H1 (cell line): ENCODE measurements at regions not wholly inside any gene's neighbourhood (a gene's known extent, or its start where the extent isn't known, plus 50 kb on each side); places are given as distances from the start of the nearest gene placed in this dataset.

ENCODE experiments used
- CTCF ChIA-PET: fragments of 300-600 bp; sonication (Branson Sonifier 250); formaldehyde crosslinking; loops from one replicate; lab custom pipeline; 2021; ENCODE audit not compliant: partially characterized antibody; lab: Charles Lee
- POLR2A ChIA-PET: fragments of 300-600 bp; sonication (Branson Sonifier 250); formaldehyde crosslinking; loops from one replicate; lab custom pipeline; 2021; ENCODE audit warnings: inconsistent platforms; ENCODE audit not compliant: partially characterized antibody; lab: Charles Lee
- DNase-seq, 2 experiments: peaks; one replicate each; pipeline versions ENCODE4 v3.0.0 to v3.0.0-alpha.2; 2010 to 2022; ENCODE audit warnings: low spot score in 2 of 2, low read depth in 1 of 2, mixed read lengths in 1 of 2
- FAIRE-seq: peaks from 2 replicates; lab custom pipeline; 2011; peaks lifted over from hg19 to GRCh38; lab: Jason Lieb, UNC
- H2AFZ ChIP-seq: 2 replicates; pipeline ENCODE4 v1.8.1; 2012; ENCODE audit warnings: low read length, inconsistent platforms
- H2AK5ac ChIP-seq: 2 replicates; pipeline ENCODE4 v1.6.1; 2013; ENCODE audit warnings: low read depth, low read length
- H2BK120ac ChIP-seq: replicated peaks from 2 replicates; pipeline ENCODE3; 2013; ENCODE audit warnings: low read depth, low read length, inconsistent platforms
- H2BK12ac ChIP-seq: 2 replicates; pipeline ENCODE4 v1.6.1; 2013; ENCODE audit warnings: low read depth, low read length
- H2BK15ac ChIP-seq: 2 replicates; pipeline ENCODE4 v1.6.1; 2013; ENCODE audit warnings: low read length
- H2BK20ac ChIP-seq: 2 replicates; pipeline ENCODE4 v1.6.1; 2013; ENCODE audit warnings: low read length
- H2BK5ac ChIP-seq: 2 replicates; pipeline ENCODE4 v1.6.1; 2013; ENCODE audit warnings: low read depth, low read length
- H3K14ac ChIP-seq: 2 replicates; pipeline ENCODE4 v1.6.1; 2013; ENCODE audit warnings: inconsistent platforms; ENCODE audit not compliant: insufficient read length
- H3K18ac ChIP-seq: 2 replicates; pipeline ENCODE4 v1.6.1; 2013; ENCODE audit warnings: low read length; ENCODE audit errors: extremely low read depth
- H3K23ac ChIP-seq: 2 replicates; pipeline ENCODE4 v1.6.1; 2013; ENCODE audit warnings: inconsistent platforms; ENCODE audit not compliant: insufficient read length
- H3K23me2 ChIP-seq: 2 replicates; pipeline ENCODE4 v1.6.1; 2013; ENCODE audit warnings: low read depth, low read length
- H3K27ac ChIP-seq: 2 replicates; pipeline ENCODE4 v1.6.1; 2011; ENCODE audit warnings: low read depth, low read length, inconsistent platforms
- H3K27me3 ChIP-seq, 4 experiments: replicated peaks in 1 of 4; 1 replicate in 1 of 4; 2 replicates in 3 of 4; pipeline versions ENCODE4 v1.6.1 to v1.8.1; 2011 to 2013; ENCODE audit warnings: low read length in 3 of 4, mild to moderate bottlenecking in 3 of 4, inconsistent platforms in 2 of 4, mixed read lengths in 2 of 4, moderate library complexity in 1 of 4; ENCODE audit not compliant: control insufficient read depth in 3 of 4, insufficient read depth in 3 of 4; ENCODE audit errors: extremely low read depth in 1 of 4
- H3K36me3 ChIP-seq, 4 experiments: 2 replicates each; pipeline versions ENCODE4 v1.6.1 to v1.8.1; 2011 to 2013; ENCODE audit warnings: mild to moderate bottlenecking in 4 of 4, low read length in 3 of 4, moderate library complexity in 2 of 4, control low read depth in 1 of 4, inconsistent platforms in 1 of 4; ENCODE audit not compliant: insufficient read depth in 4 of 4, control insufficient read depth in 2 of 4
- H3K4ac ChIP-seq: replicated peaks from 2 replicates; pipeline ENCODE3; 2013; ENCODE audit warnings: low read length, low read depth, mixed read lengths, inconsistent platforms; ENCODE audit not compliant: insufficient read length
- H3K4me1 ChIP-seq, 4 experiments: replicated peaks in 1 of 4; 1 replicate in 1 of 4; 2 replicates in 3 of 4; pipeline versions ENCODE4 v1.6.1 to v1.8.1; 2011 to 2013; ENCODE audit warnings: low read length in 3 of 4, inconsistent platforms in 2 of 4, mixed read lengths in 1 of 4; ENCODE audit not compliant: insufficient read depth in 4 of 4, control insufficient read depth in 3 of 4
- H3K4me2 ChIP-seq, 2 experiments: 2 replicates each; pipeline versions ENCODE4 v1.6.1 to v1.8.1; 2011 to 2013; ENCODE audit warnings: low read depth in 2 of 2, low read length in 2 of 2, control low read depth in 1 of 2, inconsistent platforms in 1 of 2, mild to moderate bottlenecking in 1 of 2; ENCODE audit not compliant: insufficient read depth in 1 of 2
- H3K4me3 ChIP-seq, 4 experiments: fragments of 200-600, 300-600 bp in 1 of 4; sonication (generic), shearing (Covaris generic), sonication (Bioruptor Twin) in 1 of 4; 2 replicates each; pipeline versions ENCODE4 v1.5.1 to v1.8.1; 2011 to 2016; ENCODE audit warnings: low read length in 4 of 4, low read depth in 3 of 4, control low read depth in 2 of 4, inconsistent platforms in 2 of 4, mild to moderate bottlenecking in 2 of 4, mixed read lengths in 1 of 4, moderate library complexity in 1 of 4; ENCODE audit not compliant: insufficient read depth in 2 of 4; ENCODE audit errors: extremely low read depth in 1 of 4
- H3K56ac ChIP-seq: replicated peaks from 2 replicates; pipeline ENCODE3; 2013; ENCODE audit warnings: low read depth, mild to moderate bottlenecking, mixed read lengths, low read length, inconsistent platforms; ENCODE audit not compliant: insufficient read length
- H3K79me1 ChIP-seq: 2 replicates; pipeline ENCODE4 v1.6.1; 2013; ENCODE audit warnings: low read depth, low read length, control low read depth
- H3K79me2 ChIP-seq, 2 experiments: 2 replicates each; pipeline versions ENCODE4 v1.6.1 to v1.8.1; 2012 to 2013; ENCODE audit warnings: low read length in 2 of 2, mild to moderate bottlenecking in 2 of 2, inconsistent platforms in 1 of 2; ENCODE audit not compliant: insufficient read depth in 2 of 2, control insufficient read depth in 1 of 2
- H3K9ac ChIP-seq, 4 experiments: replicated peaks in 1 of 4; 1 replicate in 1 of 4; 2 replicates in 3 of 4; pipeline versions ENCODE4 v1.6.1 to v1.8.1; 2011 to 2013; ENCODE audit warnings: low read depth in 3 of 4, low read length in 3 of 4, control low read depth in 2 of 4, mild to moderate bottlenecking in 2 of 4, moderate library complexity in 2 of 4, inconsistent platforms in 1 of 4; ENCODE audit errors: extremely low read depth in 1 of 4
- H3K9me3 ChIP-seq, 2 experiments: 2 replicates each; pipeline versions ENCODE4 v1.6.1 to v1.8.1; 2012 to 2013; ENCODE audit warnings: mild to moderate bottlenecking in 2 of 2, moderate library complexity in 2 of 2, control low read depth in 1 of 2, inconsistent platforms in 1 of 2, low read depth in 1 of 2, low read length in 1 of 2, mixed read lengths in 1 of 2; ENCODE audit not compliant: insufficient read depth in 2 of 2
- H4K20me1 ChIP-seq, 2 experiments: replicated peaks in 1 of 2; 2 replicates each; pipeline versions ENCODE3 to v1.8.1; 2011 to 2013; ENCODE audit warnings: inconsistent platforms in 2 of 2, low read length in 2 of 2, mild to moderate bottlenecking in 1 of 2; ENCODE audit not compliant: insufficient read depth in 2 of 2, control insufficient read depth in 1 of 2
- H4K5ac ChIP-seq: 2 replicates; pipeline ENCODE4 v1.6.1; 2013; ENCODE audit warnings: low read length, low read depth, mixed read lengths, inconsistent platforms; ENCODE audit not compliant: insufficient read length
- H4K8ac ChIP-seq: 2 replicates; pipeline ENCODE4 v1.8.0; 2013; ENCODE audit warnings: mild to moderate bottlenecking, moderate library complexity, low read length, inconsistent platforms; ENCODE audit not compliant: insufficient read depth; ENCODE audit errors: extremely low read depth
- H4K91ac ChIP-seq: replicated peaks from 2 replicates; pipeline ENCODE3; 2013; ENCODE audit warnings: low read length, mixed read lengths, inconsistent platforms; ENCODE audit not compliant: insufficient read length
- CHD1 ChIP-seq: IDR thresholded peaks from 2 replicates; pipeline ENCODE4 v1.6.1; 2012; ENCODE audit warnings: low read depth, low read length, improper control_type of control experiment
- CTBP2 ChIP-seq: IDR thresholded peaks from 2 replicates; pipeline ENCODE4 v1.7.0; 2011; ENCODE audit warnings: borderline replicate concordance, mild to moderate bottlenecking, moderate library complexity, mixed read lengths, low read length; ENCODE audit not compliant: insufficient read depth, insufficient read length
- KDM5A ChIP-seq: fragments of 200-600 bp; IDR thresholded peaks from 2 replicates; pipeline ENCODE4 v1.7.1; 2012; ENCODE audit warnings: mild to moderate bottlenecking, low read length, inconsistent platforms, mixed read lengths
- NRF1 ChIP-seq: IDR thresholded peaks from 2 replicates; pipeline ENCODE4 v1.6.1; 2011; ENCODE audit warnings: mild to moderate bottlenecking, low read depth, low read length, improper control_type of control experiment
- POLR2A ChIP-seq, 2 experiments: IDR thresholded peaks; 1 replicate in 1 of 2; 2 replicates in 1 of 2; pipeline ENCODE4 v1.6.1; 2011; ENCODE audit warnings: low read depth in 2 of 2, low read length in 2 of 2, mild to moderate bottlenecking in 2 of 2; ENCODE audit errors: control extremely low read depth in 1 of 2
- RNF2 ChIP-seq: fragments of 200-900, 300-1000 bp; sonication (generic); IDR thresholded peaks from 2 replicates; pipeline ENCODE4 v1.7.1; 2016; ENCODE audit warnings: borderline replicate concordance, low read depth, mild to moderate bottlenecking, antibody characterized with exemption, low read length; ENCODE audit not compliant: poor library complexity, severe bottlenecking; ENCODE audit errors: missing control alignments
- WGBS, 2 experiments: shearing (Covaris generic) in 1 of 2; methylation state at CpG; one replicate each; pipeline versions ENCODE4 v1.1.6 to v1.1.7; 2013 to 2015; ENCODE audit warnings: low lambda C conversion rate in 2 of 2, mixed read lengths in 2 of 2, inconsistent platforms in 1 of 2, low coverage in 1 of 2, missing lambda C conversion rate in 1 of 2; ENCODE audit not compliant: insufficient replicate concordance in 2 of 2, insufficient coverage in 1 of 2, insufficient read length in 1 of 2; ENCODE audit errors: extremely low coverage in 1 of 2, missing lambda C conversion rate in 1 of 2; 5-methylcytosine and 5-hydroxymethylcytosine counted together
- TF ChIP-seq, protein P1 (sequence below): IDR thresholded peaks from 2 replicates; pipeline ENCODE4 v1.6.1; 2011; ENCODE audit warnings: low read depth, mild to moderate bottlenecking, low read length; ENCODE audit not compliant: insufficient read depth
- TF ChIP-seq, protein P2 (sequence below): IDR thresholded peaks from 2 replicates; pipeline ENCODE4 v1.6.1; 2012; ENCODE audit warnings: inconsistent platforms

DNA sequence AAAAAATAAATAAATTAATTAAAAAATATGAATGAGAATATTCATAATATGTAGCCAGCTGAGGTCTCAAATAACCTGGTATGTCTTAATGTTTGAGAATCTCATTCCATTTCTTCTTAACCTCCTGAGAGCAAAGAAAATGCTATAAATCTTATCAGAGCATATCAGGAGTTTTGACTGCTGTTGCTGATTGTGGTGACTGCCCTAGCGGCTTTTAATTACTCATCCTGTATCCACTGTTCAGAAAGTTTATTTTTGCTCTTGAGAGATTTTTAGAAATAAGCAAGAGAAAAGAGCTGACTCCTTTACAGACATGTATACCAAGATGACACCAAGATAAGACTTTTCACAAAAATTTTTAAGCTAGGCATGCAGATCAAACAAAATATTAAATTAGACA lies 454.8 kb upstream of the CBLB start:
- Histone ChIP-seq H3K56ac (no peak overlapping the region), H3K4ac (no peak overlapping the region), H3K27ac (no peak overlapping the region), H3K23me2 (no peaks in the 10 kb centered on the region), H2AK5ac (no peak overlapping the region), H3K27me3 (no peaks in the 10 kb centered on the region), H3K18ac (no peak overlapping the region), H3K79me2 (no peaks in the 10 kb centered on the region), H3K23ac (no peak overlapping the region), H4K91ac (no peak overlapping the region), H2BK12ac (no peak overlapping the region), H4K20me1 (no peaks in the 10 kb centered on the region), H2BK20ac (no peak overlapping the region), H3K79me1 (no peaks in the 10 kb centered on the region), H3K14ac (no peak overlapping the region), H3K4me3 (no peak overlapping the region), H3K4me1 (peaks cover 0 to 3% (median 0%) of the 10 kb centered on the region in 4 experiments; a peak in 1 of 7 replicates), H2BK5ac (no peak overlapping the region), H2BK120ac (no peak overlapping the region), H3K4me2 (no peak overlapping the region), H3K36me3 (0 out of 8 replicates have a peak, but pooled peaks cover 0 to 2% (median 0%) of the 10 kb centered on the region in 4 experiments), H4K5ac (no peak overlapping the region), H3K9ac (no peak overlapping the region), H2BK15ac (no peak overlapping the region), H2AFZ (no peak overlapping the region), H4K8ac (no peak overlapping the region), H3K9me3 (peaks cover 0 to 4% of the 10 kb centered on the region in 2 experiments; a peak in 1 of 4 replicates)
- FAIRE-seq (no peak), DNase-seq (no peak)
- CTCF ChIA-PET: no interaction called here
- TF ChIP-seq KDM5A: no peak
- no peak for TF ChIP-seq CHD1
- no peak for TF ChIP-seq POLR2A (IDR thresholded peaks at IDR 0.05; ENCODE audit: control extremely low read depth in 1 of 2, low read depth in 2 of 2, low read length in 2 of 2)
- no peak for TF ChIP-seq CTBP2
- TF ChIP-seq RNF2: no peak
- TF ChIP-seq NRF1: no peak
- TF ChIP-seq, protein P1, sequence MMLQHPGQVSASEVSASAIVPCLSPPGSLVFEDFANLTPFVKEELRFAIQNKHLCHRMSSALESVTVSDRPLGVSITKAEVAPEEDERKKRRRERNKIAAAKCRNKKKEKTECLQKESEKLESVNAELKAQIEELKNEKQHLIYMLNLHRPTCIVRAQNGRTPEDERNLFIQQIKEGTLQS: no peak
- TF ChIP-seq, protein P2, sequence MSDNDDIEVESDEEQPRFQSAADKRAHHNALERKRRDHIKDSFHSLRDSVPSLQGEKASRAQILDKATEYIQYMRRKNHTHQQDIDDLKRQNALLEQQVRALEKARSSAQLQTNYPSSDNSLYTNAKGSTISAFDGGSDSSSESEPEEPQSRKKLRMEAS: no peak
- 95% methylated on average over 1 of the region's 1 CpG; no CpG with 5 or more reads in 1 of the 2 experiments for WGBS, 2 experiments
- POLR2A ChIA-PET: no interaction called here
